IMR-90 (cell line): ENCODE measurements at regions not wholly inside any gene's neighbourhood (a gene's known extent, or its start where the extent isn't known, plus 50 kb on each side); places are given as distances from the start of the nearest gene placed in this dataset.

Experiments used
- ATAC-seq: fragments of 200-7000 bp; cut with Tn5 transposase; 2 replicates; pipeline ENCODE4 v1.9.1; 2020; ENCODE audit warnings: low read depth, mild to moderate bottlenecking, moderate library complexity
- BruUV-seq: library from RNA; stranded (reverse); fragments of 400-500 nt; replicated peaks from 2 replicates; lab custom pipeline; 2021; lab: Mats Ljungman, UMichigan
- CTCF ChIA-PET: fragments of 300-600 bp; formaldehyde crosslinking; extraction: SDS; loops from one replicate; lab custom pipeline; 2021; ENCODE audit warnings: antibody characterized with exemption; lab: Yijun Ruan, JAX
- POLR2A ChIA-PET: fragments of 300-600 bp; sonication (Branson Sonifier 250); formaldehyde crosslinking; loops from one replicate; lab custom pipeline; 2022; ENCODE audit warnings: antibody characterized with exemption; ENCODE audit not compliant: unreplicated experiment; lab: Charles Lee
- DNase-seq: peaks from one replicate; pipeline ENCODE4 v3.0.0; 2013
- H2AFZ ChIP-seq: replicated peaks from 2 replicates; pipeline ENCODE3; 2013; ENCODE audit warnings: low read length, mild to moderate bottlenecking; ENCODE audit not compliant: poor library complexity
- H2AK5ac ChIP-seq: 2 replicates; pipeline ENCODE4 v1.6.1; 2013; ENCODE audit warnings: low read depth, low read length, inconsistent platforms
- H2AK9ac ChIP-seq: replicated peaks from 2 replicates; pipeline ENCODE3; 2013; ENCODE audit warnings: mild to moderate bottlenecking, low read depth, low read length, moderate library complexity; ENCODE audit not compliant: poor library complexity
- H2BK120ac ChIP-seq: 2 replicates; pipeline ENCODE4 v1.6.1; 2013; ENCODE audit warnings: low read depth, low read length, inconsistent platforms
- H2BK15ac ChIP-seq: 3 replicates; pipeline ENCODE4 v1.6.1; 2013; ENCODE audit warnings: low read depth, low read length, inconsistent platforms
- H2BK20ac ChIP-seq: 2 replicates; pipeline ENCODE4 v1.6.1; 2013; ENCODE audit warnings: low read depth, mild to moderate bottlenecking, inconsistent platforms, low read length, moderate library complexity
- H2BK5ac ChIP-seq: 2 replicates; pipeline ENCODE4 v1.6.1; 2013; ENCODE audit warnings: mild to moderate bottlenecking, low read depth, low read length, inconsistent platforms; ENCODE audit not compliant: poor library complexity, severe bottlenecking
- H3K14ac ChIP-seq: replicated peaks from 2 replicates; pipeline ENCODE4 v1.6.1; 2013; ENCODE audit warnings: low read depth, low read length, inconsistent platforms
- H3K18ac ChIP-seq: 2 replicates; pipeline ENCODE4 v1.6.1; 2013; ENCODE audit warnings: low read depth, low read length, control low read depth
- H3K23ac ChIP-seq: 2 replicates; pipeline ENCODE4 v1.6.1; 2013; ENCODE audit warnings: low read depth, low read length, inconsistent platforms
- H3K27ac ChIP-seq: 2 replicates; pipeline ENCODE4 v1.5.1; 2013; ENCODE audit warnings: mild to moderate bottlenecking, control low read depth, low read length; ENCODE audit not compliant: insufficient read depth
- H3K27me3 ChIP-seq: 2 replicates; pipeline ENCODE4 v1.6.1; 2013; ENCODE audit warnings: low read length; ENCODE audit not compliant: control insufficient read depth, insufficient read depth
- H3K36me3 ChIP-seq: 2 replicates; pipeline ENCODE4 v1.6.1; 2013; ENCODE audit warnings: low read length, mixed read lengths; ENCODE audit not compliant: control insufficient read depth, insufficient read depth
- H3K4ac ChIP-seq: 2 replicates; pipeline ENCODE4 v1.6.1; 2013; ENCODE audit warnings: low read depth, low read length, inconsistent platforms
- H3K4me1 ChIP-seq: 2 replicates; pipeline ENCODE4 v1.6.1; 2013; ENCODE audit warnings: low read length, mixed read lengths; ENCODE audit not compliant: control insufficient read depth, insufficient read depth
- H3K4me2 ChIP-seq: 2 replicates; pipeline ENCODE4 v1.6.1; 2013; ENCODE audit warnings: low read depth, mild to moderate bottlenecking, control low read depth, low read length, moderate library complexity
- H3K4me3 ChIP-seq: 2 replicates; pipeline ENCODE4 v1.5.1; 2013; ENCODE audit warnings: low read depth, mild to moderate bottlenecking, control low read depth, low read length, moderate library complexity; ENCODE audit not compliant: insufficient read depth
- H3K56ac ChIP-seq: 2 replicates; pipeline ENCODE4 v1.6.1; 2013; ENCODE audit warnings: low read length, inconsistent platforms; ENCODE audit not compliant: insufficient read depth; ENCODE audit errors: extremely low read depth
- H3K79me1 ChIP-seq, 2 experiments: 2 replicates each; pipeline ENCODE4 v1.6.1; 2013; ENCODE audit warnings: low read length in 2 of 2, inconsistent platforms in 1 of 2, low read depth in 1 of 2
- H3K9ac ChIP-seq: 2 replicates; pipeline ENCODE4 v1.6.1; 2013; ENCODE audit warnings: low read depth, low read length, control low read depth
- H3K9me1 ChIP-seq: 2 replicates; pipeline ENCODE4 v1.6.1; 2013; ENCODE audit warnings: low read length, inconsistent platforms; ENCODE audit not compliant: insufficient read depth
- H3K9me3 ChIP-seq: 2 replicates; pipeline ENCODE4 v1.6.1; 2013; ENCODE audit warnings: low read length; ENCODE audit not compliant: control insufficient read depth, insufficient read depth
- H4K20me1 ChIP-seq: 2 replicates; pipeline ENCODE4 v1.6.1; 2013; ENCODE audit warnings: low read length, inconsistent platforms; ENCODE audit not compliant: insufficient read depth
- H4K5ac ChIP-seq: 2 replicates; pipeline ENCODE4 v1.6.1; 2013; ENCODE audit warnings: mild to moderate bottlenecking, low read depth, low read length, control low read depth
- H4K8ac ChIP-seq, 2 experiments: 2 replicates each; pipeline ENCODE4 v1.6.1; 2013; ENCODE audit warnings: low read depth in 2 of 2, low read length in 2 of 2, control low read depth in 1 of 2, inconsistent platforms in 1 of 2
- H4K91ac ChIP-seq: 2 replicates; pipeline ENCODE4 v1.6.1; 2013; ENCODE audit warnings: low read depth, low read length, inconsistent platforms; ENCODE audit not compliant: insufficient read depth
- CEBPB ChIP-seq: IDR thresholded peaks from 2 replicates; pipeline ENCODE4 v1.6.1; 2012; ENCODE audit warnings: low read depth, low read length, improper control_type of control experiment
- ELK1 ChIP-seq: fragments of 150-350 bp; IDR thresholded peaks from 2 replicates; pipeline ENCODE4 v1.6.1; 2016; ENCODE audit warnings: low read depth, mild to moderate bottlenecking, low read length, moderate library complexity, borderline replicate concordance
- FOS ChIP-seq: fragments of 150-350 bp; IDR thresholded peaks from 2 replicates; pipeline ENCODE4 v1.6.1; 2016; ENCODE audit warnings: low read depth, low read length
- MAZ ChIP-seq: IDR thresholded peaks from 2 replicates; pipeline ENCODE4 v1.6.1; 2012; ENCODE audit warnings: low read depth, mild to moderate bottlenecking, low read length, improper control_type of control experiment, moderate library complexity, borderline replicate concordance
- NFE2L2 ChIP-seq: fragments of 150-350 bp; IDR thresholded peaks from 2 replicates; pipeline ENCODE4 v1.6.1; 2016; ENCODE audit warnings: low read depth, mild to moderate bottlenecking, low read length
- POLR2A ChIP-seq: IDR thresholded peaks from 2 replicates; pipeline ENCODE4 v1.6.1; 2012; ENCODE audit warnings: mild to moderate bottlenecking, low read depth, low read length
- RCOR1 ChIP-seq: IDR thresholded peaks from 2 replicates; pipeline ENCODE4 v1.6.1; 2012; ENCODE audit warnings: mild to moderate bottlenecking, low read length, improper control_type of control experiment; ENCODE audit not compliant: insufficient replicate concordance
- RFX5 ChIP-seq: IDR thresholded peaks from 2 replicates; pipeline ENCODE4 v1.8.0; 2012; ENCODE audit warnings: low read depth, mild to moderate bottlenecking, low read length, moderate library complexity
- USF2 ChIP-seq: fragments of 150-350 bp; IDR thresholded peaks from 2 replicates; pipeline ENCODE4 v1.6.1; 2017; ENCODE audit warnings: mild to moderate bottlenecking, antibody characterized with exemption, low read length, low read depth
- WGBS, 2 experiments: methylation state at CpG; one replicate each; pipeline versions ENCODE4 v1.1.5 to v1.1.7; 2013; ENCODE audit warnings: missing lambda C conversion rate in 2 of 2; ENCODE audit not compliant: insufficient read length in 1 of 2; ENCODE audit errors: extremely low coverage in 2 of 2; 5-methylcytosine and 5-hydroxymethylcytosine counted together
- dilution Hi-C: fragments of 300-500 bp; cut with HindIII; formaldehyde crosslinking; loops from one replicate; pipeline ENCODE4 v1.14.3; 2018; ENCODE audit warnings: low sequenced_read_pairs; ENCODE audit not compliant: unreplicated experiment
- in situ Hi-C: fragments of 300-500 bp; cut with MboI; formaldehyde crosslinking; loops from 3 replicates; pipeline ENCODE4 v1.14.3; 2019; ENCODE audit warnings: low sequenced_read_pairs, inconsistent platforms, mixed read lengths
- intact Hi-C: fragments of 100-400 bp; cut with micrococcal nuclease; formaldehyde crosslinking; loops from 2 replicates; pipeline ENCODE4 v1.10.0; 2022

- Histone ChIP-seq H3K14ac (no peak overlapping the region), H4K91ac (no peak overlapping the region), H4K8ac (no peak overlapping the region), H4K5ac (no peak overlapping the region), H4K20me1 (no peaks in the 10 kb centered on the region), H3K9me1 (no peaks in the 10 kb centered on the region), H3K18ac (no peak overlapping the region), H2AK5ac (no peak overlapping the region), H2AFZ (no peak overlapping the region), H3K9ac (no peak overlapping the region), H2BK20ac (no peak overlapping the region), H2AK9ac (no peak overlapping the region), H2BK120ac (no peak overlapping the region), H3K23ac (no peak overlapping the region), H3K4me2 (no peak overlapping the region), H3K27me3 (no peaks in the 10 kb centered on the region), H3K4me3 (no peak overlapping the region), H3K36me3 (no peaks in the 10 kb centered on the region), H3K4ac (no peak overlapping the region), H3K27ac (no peak overlapping the region), H3K9me3 (peaks cover 6% of the 10 kb centered on the region), H3K56ac (no peak overlapping the region), H2BK15ac (no peak overlapping the region), H3K4me1 (no peaks in the 10 kb centered on the region), H3K79me1 (no peaks in the 10 kb centered on the region), H2BK5ac (no peak overlapping the region)
- no peak for ATAC-seq
- intact Hi-C loops (no loop called here), dilution Hi-C loops (no loop called here), in situ Hi-C loops (no loop called here)
- WGBS, 2 experiments, result no CpG with 5 or more reads among the region's 4 CpGs
- DNase-seq, result no peak
- ChIA-PET CTCF (no interaction called here), POLR2A (no interaction called here)
- no TSS peak for BruUV-seq
- TF ChIP-seq RCOR1 (no peak), CEBPB (no peak), MAZ (no peak), USF2 (no peak), NFE2L2 (no peak), RFX5 (no peak), POLR2A (no peak), ELK1 (no peak), FOS (no peak)
Measured at GRCh38 chr6:51387907-51388306, 569.2 kb downstream of the TFAP2B start.
